GM23338 (cell line): ENCODE measurements at regions not wholly inside any gene's neighbourhood (a gene's known extent, or its start where the extent isn't known, plus 50 kb on each side); places are given as distances from the start of the nearest gene placed in this dataset.

Source experiments
- ATAC-seq: fragments of 200-7000 bp; cut with Tn5 transposase; 3 replicates; pipeline ENCODE4 v1.9.1; 2020
- DNase-seq: peaks from one replicate; pipeline ENCODE4 v3.0.0-alpha.2; 2015; ENCODE audit warnings: low spot score
- H2AFZ ChIP-seq: fragments of 200-600 bp; sonication (generic); 2 replicates; pipeline ENCODE4 v1.8.0; 2016; ENCODE audit warnings: antibody characterized with exemption, mild to moderate bottlenecking, moderate library complexity
- H3F3A ChIP-seq: fragments of 200-600 bp; sonication (generic); replicated peaks from 2 replicates; pipeline ENCODE4 v1.8.0; 2017; ENCODE audit warnings: antibody characterized with exemption, mixed run types, low read depth
- H3K27ac ChIP-seq: fragments of 200-600 bp; sonication (generic); 2 replicates; pipeline ENCODE4 v1.6.1; 2016; ENCODE audit warnings: low read depth
- H3K27me3 ChIP-seq: fragments of 200-600 bp; sonication (generic); 2 replicates; pipeline ENCODE4 v1.8.0; 2016; ENCODE audit warnings: mild to moderate bottlenecking, mixed run types, moderate library complexity; ENCODE audit not compliant: insufficient read depth
- H3K36me3 ChIP-seq: fragments of 200-600 bp; sonication (generic); 2 replicates; pipeline ENCODE4 v1.8.0; 2016; ENCODE audit warnings: mild to moderate bottlenecking; ENCODE audit not compliant: insufficient read depth
- H3K4me1 ChIP-seq: fragments of 200-600 bp; sonication (generic); 2 replicates; pipeline ENCODE4 v1.8.0; 2016; ENCODE audit warnings: mild to moderate bottlenecking, moderate library complexity; ENCODE audit not compliant: insufficient read depth
- H3K4me2 ChIP-seq: fragments of 200-600 bp; sonication (generic); 2 replicates; pipeline ENCODE4 v1.7.1; 2017; ENCODE audit warnings: mixed run types
- H3K4me3 ChIP-seq: fragments of 200-600 bp; sonication (generic); 2 replicates; pipeline ENCODE4 v1.6.1; 2016; ENCODE audit warnings: mixed run types
- H3K79me2 ChIP-seq: fragments of 200-600 bp; sonication (generic); replicated peaks from 2 replicates; pipeline ENCODE4 v1.8.0; 2017; ENCODE audit warnings: mild to moderate bottlenecking; ENCODE audit not compliant: insufficient read depth
- H3K9me2 ChIP-seq: fragments of 200-600 bp; sonication (generic); 2 replicates; pipeline ENCODE4 v1.8.0; 2017; ENCODE audit not compliant: insufficient read depth
- H4K20me1 ChIP-seq: fragments of 200-600 bp; sonication (generic); replicated peaks from 2 replicates; pipeline ENCODE4 v1.8.0; 2017; ENCODE audit warnings: mild to moderate bottlenecking; ENCODE audit not compliant: insufficient read depth
- H3K27ac Mint-ChIP-seq: 2 replicates; pipeline ENCODE4 v1.8.0; 2020; ENCODE audit warnings: inconsistent platforms, mild to moderate bottlenecking, moderate library complexity, mixed read lengths
- H3K27me3 Mint-ChIP-seq: 3 replicates; pipeline ENCODE4 v1.8.0; 2022; ENCODE audit warnings: low read depth, mild to moderate bottlenecking, moderate library complexity, mixed read lengths, inconsistent platforms; ENCODE audit not compliant: insufficient read depth, poor library complexity
- H3K36me3 Mint-ChIP-seq: 3 replicates; pipeline ENCODE4 v1.8.0; 2021; ENCODE audit warnings: low read depth, mild to moderate bottlenecking, inconsistent platforms, moderate library complexity, mixed read lengths
- H3K4me1 Mint-ChIP-seq: 3 replicates; pipeline ENCODE4 v1.8.0; 2020; ENCODE audit warnings: mild to moderate bottlenecking, inconsistent platforms, mixed read lengths
- H3K4me3 Mint-ChIP-seq: 3 replicates; pipeline ENCODE4 v1.8.0; 2021; ENCODE audit warnings: moderate library complexity, mild to moderate bottlenecking, inconsistent platforms, mixed read lengths
- H3K9me3 Mint-ChIP-seq: 3 replicates; pipeline ENCODE4 v1.8.0; 2020; ENCODE audit warnings: moderate library complexity, mild to moderate bottlenecking, inconsistent platforms, mixed read lengths
- EZH2 ChIP-seq: fragments of 200-600 bp; sonication (generic); IDR thresholded peaks from one replicate; pipeline ENCODE4 v1.8.0; 2017; ENCODE audit warnings: antibody characterized with exemption, mild to moderate bottlenecking, low read depth; ENCODE audit not compliant: unreplicated experiment
- EZH2phosphoT487 ChIP-seq: fragments of 200-600 bp; sonication (generic); IDR thresholded peaks from one replicate; pipeline ENCODE4 v1.8.1; 2018; ENCODE audit warnings: antibody characterized with exemption; ENCODE audit not compliant: unreplicated experiment
- JUNB ChIP-seq: IDR thresholded peaks from one replicate; pipeline ENCODE4 v1.6.1; 2016; ENCODE audit warnings: antibody characterized with exemption; ENCODE audit not compliant: unreplicated experiment
- NANOG ChIP-seq: IDR thresholded peaks from 2 replicates; pipeline ENCODE4 v1.6.1; 2016; ENCODE audit warnings: antibody characterized with exemption, borderline replicate concordance
- POLR2AphosphoS5 ChIP-seq: IDR thresholded peaks from 2 replicates; pipeline ENCODE4 v1.6.1; 2016; ENCODE audit warnings: antibody characterized with exemption, low read depth
- STAT1 ChIP-seq: IDR thresholded peaks from one replicate; pipeline ENCODE4 v1.6.1; 2016; ENCODE audit warnings: antibody characterized with exemption; ENCODE audit not compliant: unreplicated experiment
- ZNF114 ChIP-seq: fragments of 250-450 bp; sonication (Bioruptor Pico); IDR thresholded peaks from 2 replicates; pipeline ENCODE4 v1.5.0; 2020; ENCODE audit warnings: mild to moderate bottlenecking, moderate library complexity
- TF ChIP-seq, protein P1 (sequence below): IDR thresholded peaks from 2 replicates; pipeline ENCODE4 v1.6.1; 2016; ENCODE audit warnings: antibody characterized with exemption
- TF ChIP-seq, protein P2 (sequence below): fragments of 250-450 bp; sonication (Bioruptor Pico); IDR thresholded peaks from 2 replicates; pipeline ENCODE4 v1.5.0; 2020; ENCODE audit warnings: mild to moderate bottlenecking, moderate library complexity
- TF ChIP-seq, protein P3 (sequence below), 2 experiments: fragments of 200-600 bp in 1 of 2; sonication (generic) in 1 of 2; conservative IDR thresholded peaks; 2 replicates each; pipeline versions ENCODE4 v1.5.1 to v1.6.1; 2016 to 2017; ENCODE audit warnings: antibody characterized with exemption in 2 of 2, low read depth in 2 of 2, mild to moderate bottlenecking in 2 of 2, moderate library complexity in 1 of 2

DNA sequence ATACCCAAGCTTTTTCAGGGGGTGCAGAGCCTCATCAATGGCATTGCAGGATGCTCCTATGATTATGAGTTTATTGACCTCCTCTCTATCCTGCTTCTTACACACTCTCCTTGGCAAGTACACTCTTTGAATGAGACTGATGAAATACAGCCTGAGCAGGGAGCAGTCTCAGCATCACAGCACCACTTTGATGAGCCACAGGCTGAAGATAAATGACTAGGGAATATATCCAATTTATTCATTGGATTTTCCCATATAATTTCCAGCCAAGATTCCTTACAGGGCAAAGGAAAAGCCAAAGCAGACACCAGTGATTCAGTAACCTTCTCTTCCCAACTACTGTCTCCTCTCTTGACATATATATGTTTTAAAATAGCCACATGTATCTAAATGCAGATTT is 79.2 kb downstream of the CASP12 start:
- H3K4me2 ChIP-seq: no peak overlapping the region
- H3K36me3 ChIP-seq: no peaks in the 10 kb centered on the region
- no peaks in the 10 kb centered on the region for H3K27me3 Mint-ChIP-seq
- H3K4me3 ChIP-seq: no peak overlapping the region
- no peak overlapping the region for H3K4me3 Mint-ChIP-seq
- TF ChIP-seq ZNF114 (CRISPR knock-in tag): no peak
- TF ChIP-seq EZH2phosphoT487: no peak
- TF ChIP-seq NANOG: no peak
- no peak for DNase-seq
- H3K4me1 ChIP-seq: no peaks in the 10 kb centered on the region
- ATAC-seq: no peak
- H3K79me2 ChIP-seq: no peaks in the 10 kb centered on the region
- no peaks in the 10 kb centered on the region for H4K20me1 ChIP-seq
- no peak overlapping the region for H3K27ac Mint-ChIP-seq
- H3K4me1 Mint-ChIP-seq: no peaks in the 10 kb centered on the region; the same call in 2 of the 3 replicates
- H3F3A ChIP-seq: no peaks in the 10 kb centered on the region
- H2AFZ ChIP-seq: peak overlapping the region; percentile 85
- H3K27me3 ChIP-seq: no peaks in the 10 kb centered on the region
- no peak overlapping the region for H3K27ac ChIP-seq
- 0 out of 3 replicates have a peak, but pooled peaks cover 3% of the 10 kb centered on the region for H3K9me3 Mint-ChIP-seq
- H3K36me3 Mint-ChIP-seq: peaks cover 5% of the 10 kb centered on the region; the same call in 2 of the 3 replicates
- H3K9me2 ChIP-seq: no peaks in the 10 kb centered on the region; the same call in 1 of the 2 replicates

DNA sequence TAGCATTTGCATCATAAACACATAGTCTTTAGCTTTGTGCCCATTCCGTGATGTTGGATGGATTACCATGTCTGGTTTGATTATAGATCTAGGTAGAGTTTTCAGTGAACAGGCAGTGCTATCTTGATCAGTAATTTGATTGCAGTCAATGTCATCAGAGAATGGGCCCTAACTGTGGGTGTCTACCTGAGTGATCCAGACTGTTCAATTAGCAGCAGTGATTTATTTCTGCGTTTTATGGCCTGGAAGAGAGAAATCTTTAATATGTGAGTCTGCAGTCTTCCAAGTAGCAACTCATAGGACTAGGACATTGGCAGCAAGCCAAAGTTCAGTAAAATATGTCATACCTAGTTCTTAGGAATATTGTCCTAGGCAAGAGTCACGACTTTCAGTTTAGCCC is 80.3 kb downstream of the CASP12 start:
- Mint-ChIP-seq H3K36me3 (peaks cover 5% of the 10 kb centered on the region; the same call in 2 of the 3 replicates), H3K4me1 (peaks cover 7% of the 10 kb centered on the region), H3K4me3 (no peak overlapping the region), H3K9me3 (0 out of 3 replicates have a peak, but pooled peaks cover 3% of the 10 kb centered on the region), H3K27ac (no peak overlapping the region), H3K27me3 (no peaks in the 10 kb centered on the region)
- TF ChIP-seq, protein P1, sequence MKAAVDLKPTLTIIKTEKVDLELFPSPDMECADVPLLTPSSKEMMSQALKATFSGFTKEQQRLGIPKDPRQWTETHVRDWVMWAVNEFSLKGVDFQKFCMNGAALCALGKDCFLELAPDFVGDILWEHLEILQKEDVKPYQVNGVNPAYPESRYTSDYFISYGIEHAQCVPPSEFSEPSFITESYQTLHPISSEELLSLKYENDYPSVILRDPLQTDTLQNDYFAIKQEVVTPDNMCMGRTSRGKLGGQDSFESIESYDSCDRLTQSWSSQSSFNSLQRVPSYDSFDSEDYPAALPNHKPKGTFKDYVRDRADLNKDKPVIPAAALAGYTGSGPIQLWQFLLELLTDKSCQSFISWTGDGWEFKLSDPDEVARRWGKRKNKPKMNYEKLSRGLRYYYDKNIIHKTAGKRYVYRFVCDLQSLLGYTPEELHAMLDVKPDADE: no peak
- TF ChIP-seq JUNB (no peak), ZNF114 (CRISPR knock-in tag) (no peak), POLR2AphosphoS5 (no peak), STAT1 (no peak), NANOG (no peak), EZH2 (no peak), EZH2phosphoT487 (no peak)
- TF ChIP-seq, protein P2, sequence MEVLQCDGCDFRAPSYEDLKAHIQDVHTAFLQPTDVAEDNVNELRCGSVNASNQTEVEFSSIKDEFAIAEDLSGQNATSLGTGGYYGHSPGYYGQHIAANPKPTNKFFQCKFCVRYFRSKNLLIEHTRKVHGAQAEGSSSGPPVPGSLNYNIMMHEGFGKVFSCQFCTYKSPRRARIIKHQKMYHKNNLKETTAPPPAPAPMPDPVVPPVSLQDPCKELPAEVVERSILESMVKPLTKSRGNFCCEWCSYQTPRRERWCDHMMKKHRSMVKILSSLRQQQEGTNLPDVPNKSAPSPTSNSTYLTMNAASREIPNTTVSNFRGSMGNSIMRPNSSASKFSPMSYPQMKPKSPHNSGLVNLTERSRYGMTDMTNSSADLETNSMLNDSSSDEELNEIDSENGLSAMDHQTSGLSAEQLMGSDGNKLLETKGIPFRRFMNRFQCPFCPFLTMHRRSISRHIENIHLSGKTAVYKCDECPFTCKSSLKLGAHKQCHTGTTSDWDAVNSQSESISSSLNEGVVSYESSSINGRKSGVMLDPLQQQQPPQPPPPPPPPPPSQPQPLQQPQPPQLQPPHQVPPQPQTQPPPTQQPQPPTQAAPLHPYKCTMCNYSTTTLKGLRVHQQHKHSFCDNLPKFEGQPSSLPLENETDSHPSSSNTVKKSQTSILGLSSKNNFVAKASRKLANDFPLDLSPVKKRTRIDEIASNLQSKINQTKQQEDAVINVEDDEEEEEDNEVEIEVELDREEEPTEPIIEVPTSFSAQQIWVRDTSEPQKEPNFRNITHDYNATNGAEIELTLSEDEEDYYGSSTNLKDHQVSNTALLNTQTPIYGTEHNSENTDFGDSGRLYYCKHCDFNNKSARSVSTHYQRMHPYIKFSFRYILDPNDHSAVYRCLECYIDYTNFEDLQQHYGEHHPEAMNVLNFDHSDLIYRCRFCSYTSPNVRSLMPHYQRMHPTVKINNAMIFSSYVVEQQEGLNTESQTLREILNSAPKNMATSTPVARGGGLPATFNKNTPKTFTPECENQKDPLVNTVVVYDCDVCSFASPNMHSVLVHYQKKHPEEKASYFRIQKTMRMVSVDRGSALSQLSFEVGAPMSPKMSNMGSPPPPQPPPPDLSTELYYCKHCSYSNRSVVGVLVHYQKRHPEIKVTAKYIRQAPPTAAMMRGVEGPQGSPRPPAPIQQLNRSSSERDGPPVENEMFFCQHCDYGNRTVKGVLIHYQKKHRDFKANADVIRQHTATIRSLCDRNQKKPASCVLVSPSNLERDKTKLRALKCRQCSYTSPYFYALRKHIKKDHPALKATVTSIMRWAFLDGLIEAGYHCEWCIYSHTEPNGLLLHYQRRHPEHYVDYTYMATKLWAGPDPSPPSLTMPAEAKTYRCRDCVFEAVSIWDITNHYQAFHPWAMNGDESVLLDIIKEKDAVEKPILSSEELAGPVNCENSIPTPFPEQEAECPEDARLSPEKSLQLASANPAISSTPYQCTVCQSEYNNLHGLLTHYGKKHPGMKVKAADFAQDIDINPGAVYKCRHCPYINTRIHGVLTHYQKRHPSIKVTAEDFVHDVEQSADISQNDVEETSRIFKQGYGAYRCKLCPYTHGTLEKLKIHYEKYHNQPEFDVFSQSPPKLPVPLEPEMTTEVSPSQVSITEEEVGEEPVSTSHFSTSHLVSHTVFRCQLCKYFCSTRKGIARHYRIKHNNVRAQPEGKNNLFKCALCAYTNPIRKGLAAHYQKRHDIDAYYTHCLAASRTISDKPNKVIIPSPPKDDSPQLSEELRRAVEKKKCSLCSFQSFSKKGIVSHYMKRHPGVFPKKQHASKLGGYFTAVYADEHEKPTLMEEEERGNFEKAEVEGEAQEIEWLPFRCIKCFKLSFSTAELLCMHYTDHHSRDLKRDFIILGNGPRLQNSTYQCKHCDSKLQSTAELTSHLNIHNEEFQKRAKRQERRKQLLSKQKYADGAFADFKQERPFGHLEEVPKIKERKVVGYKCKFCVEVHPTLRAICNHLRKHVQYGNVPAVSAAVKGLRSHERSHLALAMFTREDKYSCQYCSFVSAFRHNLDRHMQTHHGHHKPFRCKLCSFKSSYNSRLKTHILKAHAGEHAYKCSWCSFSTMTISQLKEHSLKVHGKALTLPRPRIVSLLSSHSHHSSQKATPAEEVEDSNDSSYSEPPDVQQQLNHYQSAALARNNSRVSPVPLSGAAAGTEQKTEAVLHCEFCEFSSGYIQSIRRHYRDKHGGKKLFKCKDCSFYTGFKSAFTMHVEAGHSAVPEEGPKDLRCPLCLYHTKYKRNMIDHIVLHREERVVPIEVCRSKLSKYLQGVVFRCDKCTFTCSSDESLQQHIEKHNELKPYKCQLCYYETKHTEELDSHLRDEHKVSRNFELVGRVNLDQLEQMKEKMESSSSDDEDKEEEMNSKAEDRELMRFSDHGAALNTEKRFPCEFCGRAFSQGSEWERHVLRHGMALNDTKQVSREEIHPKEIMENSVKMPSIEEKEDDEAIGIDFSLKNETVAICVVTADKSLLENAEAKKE (CRISPR knock-in tag): no peak
- TF ChIP-seq, protein P3, sequence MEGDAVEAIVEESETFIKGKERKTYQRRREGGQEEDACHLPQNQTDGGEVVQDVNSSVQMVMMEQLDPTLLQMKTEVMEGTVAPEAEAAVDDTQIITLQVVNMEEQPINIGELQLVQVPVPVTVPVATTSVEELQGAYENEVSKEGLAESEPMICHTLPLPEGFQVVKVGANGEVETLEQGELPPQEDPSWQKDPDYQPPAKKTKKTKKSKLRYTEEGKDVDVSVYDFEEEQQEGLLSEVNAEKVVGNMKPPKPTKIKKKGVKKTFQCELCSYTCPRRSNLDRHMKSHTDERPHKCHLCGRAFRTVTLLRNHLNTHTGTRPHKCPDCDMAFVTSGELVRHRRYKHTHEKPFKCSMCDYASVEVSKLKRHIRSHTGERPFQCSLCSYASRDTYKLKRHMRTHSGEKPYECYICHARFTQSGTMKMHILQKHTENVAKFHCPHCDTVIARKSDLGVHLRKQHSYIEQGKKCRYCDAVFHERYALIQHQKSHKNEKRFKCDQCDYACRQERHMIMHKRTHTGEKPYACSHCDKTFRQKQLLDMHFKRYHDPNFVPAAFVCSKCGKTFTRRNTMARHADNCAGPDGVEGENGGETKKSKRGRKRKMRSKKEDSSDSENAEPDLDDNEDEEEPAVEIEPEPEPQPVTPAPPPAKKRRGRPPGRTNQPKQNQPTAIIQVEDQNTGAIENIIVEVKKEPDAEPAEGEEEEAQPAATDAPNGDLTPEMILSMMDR (conservative IDR thresholded peaks at IDR 0.05; ENCODE audit: low read depth in 2 of 2): no peak
- Histone ChIP-seq H3K4me3 (no peak overlapping the region), H2AFZ (no peak overlapping the region; the same call in 1 of the 2 replicates), H4K20me1 (no peaks in the 10 kb centered on the region), H3K27me3 (no peaks in the 10 kb centered on the region), H3K27ac (no peak overlapping the region), H3F3A (no peaks in the 10 kb centered on the region), H3K79me2 (no peaks in the 10 kb centered on the region), H3K36me3 (no peaks in the 10 kb centered on the region), H3K9me2 (no peaks in the 10 kb centered on the region; the same call in 1 of the 2 replicates), H3K4me2 (no peak overlapping the region), H3K4me1 (no peaks in the 10 kb centered on the region)
- DNase-seq (no peak), ATAC-seq (no peak)
